ENCODE measurements at regions not wholly inside any gene's neighbourhood (a gene's known extent, or its start where the extent isn't known, plus 50 kb on each side); places are given as distances from the start of the nearest gene placed in this dataset.

DNA sequence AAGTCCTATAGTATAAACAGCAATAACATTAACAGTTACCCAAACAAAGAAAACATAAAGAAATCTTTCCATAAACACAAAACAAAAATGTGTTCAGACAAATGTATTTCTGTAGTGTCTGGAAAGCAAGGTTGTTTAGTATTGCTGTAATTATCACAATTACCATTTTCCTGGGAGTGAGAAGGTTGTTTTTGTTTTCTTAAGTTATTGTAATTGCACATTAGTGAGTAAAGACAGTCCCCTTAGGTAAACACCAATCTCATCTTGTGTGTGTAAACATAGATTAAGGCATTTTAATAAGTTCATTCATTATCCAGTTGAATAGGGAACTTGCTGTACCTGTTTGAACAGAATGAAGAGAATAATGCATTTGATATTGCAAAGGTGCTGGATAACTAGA, 356.9 kb upstream of the ADGRL4 start:
- H3K9me3 Mint-ChIP-seq = peaks cover 3% of the 10 kb centered on the region
- ATAC-seq (no peak), DNase-seq (no peak)
- no peaks in the 10 kb centered on the region for H3K36me3 Mint-ChIP-seq (ENCODE audit: low read depth)
- H3K27ac Mint-ChIP-seq = no peak overlapping the region
- no peaks in the 10 kb centered on the region for H3K4me1 Mint-ChIP-seq
- no peaks in the 10 kb centered on the region for H3K27me3 Mint-ChIP-seq
- no peak overlapping the region for H3K4me3 Mint-ChIP-seq

DNA sequence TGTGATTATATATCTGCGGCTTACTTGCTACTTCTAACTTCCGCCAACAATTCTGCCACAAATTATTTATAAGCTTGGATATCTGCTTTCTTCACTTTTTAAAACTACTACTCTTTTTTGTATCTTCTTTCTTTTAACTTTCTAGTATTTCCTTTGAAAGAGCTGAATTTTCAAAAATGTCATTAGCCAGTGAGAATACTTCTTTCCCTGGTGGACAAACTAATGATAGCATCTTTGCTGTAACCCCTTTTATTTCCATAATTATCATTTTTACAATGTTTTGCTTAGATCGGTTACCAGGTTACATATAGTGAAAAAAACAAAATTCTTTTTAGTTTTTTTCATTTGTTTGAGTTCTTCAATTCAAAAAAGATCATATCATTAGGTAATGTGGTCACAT, 355.9 kb upstream of the ADGRL4 start:
- DNase-seq = no peak
- no peak overlapping the region for H3K4me3 Mint-ChIP-seq
- H3K27me3 Mint-ChIP-seq = no peaks in the 10 kb centered on the region
- no peaks in the 10 kb centered on the region for H3K36me3 Mint-ChIP-seq (ENCODE audit: low read depth)
- H3K4me1 Mint-ChIP-seq = no peaks in the 10 kb centered on the region
- H3K9me3 Mint-ChIP-seq = peaks cover 3% of the 10 kb centered on the region
- H3K27ac Mint-ChIP-seq = no peak overlapping the region
- no peak for ATAC-seq

DNA sequence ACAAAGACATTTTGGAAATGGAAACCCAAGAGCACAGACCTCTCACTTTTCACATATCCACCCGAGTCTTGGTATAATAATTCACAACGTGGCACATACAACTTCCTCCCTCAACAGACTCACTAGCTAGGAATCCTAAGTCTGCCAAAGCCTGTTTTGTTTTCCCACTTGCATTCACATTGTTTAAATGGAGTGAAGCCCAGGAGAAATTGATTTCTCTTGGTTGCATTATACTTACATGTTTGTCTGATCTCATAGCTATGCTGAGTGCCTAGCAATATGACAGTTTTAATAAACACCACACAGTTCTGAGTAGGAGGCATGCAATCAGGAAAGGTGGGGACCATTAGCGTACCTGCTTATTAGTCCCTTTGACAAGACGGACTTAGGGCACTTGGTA, 348.6 kb upstream of the ADGRL4 start:
- ATAC-seq (no peak), DNase-seq (no peak)
- no peaks in the 10 kb centered on the region for H3K36me3 Mint-ChIP-seq (ENCODE audit: low read depth)
- no peaks in the 10 kb centered on the region for H3K9me3 Mint-ChIP-seq
- H3K27me3 Mint-ChIP-seq = no peaks in the 10 kb centered on the region
- H3K27ac Mint-ChIP-seq = no peak overlapping the region
- H3K4me1 Mint-ChIP-seq = no peaks in the 10 kb centered on the region
- no peak overlapping the region for H3K4me3 Mint-ChIP-seq

GRCh38 chr1:79353224-79353623, 346.7 kb upstream of the ADGRL4 start:
- no peak for DNase-seq
- H3K9me3 Mint-ChIP-seq = no peaks in the 10 kb centered on the region

DNA sequence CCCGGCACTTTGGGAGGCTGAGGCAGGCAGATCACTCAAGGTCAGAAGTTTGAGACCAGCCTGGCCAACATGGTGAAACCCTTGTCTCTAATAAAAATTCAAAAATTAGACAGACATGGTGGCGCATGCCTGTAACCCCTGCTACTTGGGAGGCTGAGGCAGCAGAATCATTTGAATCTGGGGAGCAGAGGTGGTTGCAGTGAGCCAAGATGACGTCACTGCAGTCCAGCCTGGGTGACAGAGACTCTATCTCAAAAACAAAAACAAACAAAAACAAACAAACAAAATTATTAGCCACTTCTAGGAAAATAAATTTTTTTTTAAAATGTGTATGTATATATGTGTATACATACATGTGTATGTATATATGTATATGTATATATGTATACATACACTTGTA, 320.3 kb upstream of the ADGRL4 start:
- Mint-ChIP-seq H3K27ac (no peak overlapping the region), H3K4me3 (no peak overlapping the region), H3K9me3 (peaks cover 8% of the 10 kb centered on the region), H3K36me3 (ENCODE audit: low read depth) (no peaks in the 10 kb centered on the region), H3K27me3 (no peaks in the 10 kb centered on the region), H3K4me1 (no peaks in the 10 kb centered on the region)
- DNase-seq (no peak), ATAC-seq (no peak)

More at GRCh38 chr1:79353224-79353623, 346.7 kb upstream of the ADGRL4 start:
- ATAC-seq = no peak
- Mint-ChIP-seq H3K4me1 (no peaks in the 10 kb centered on the region), H3K4me3 (no peak overlapping the region), H3K36me3 (ENCODE audit: low read depth) (no peaks in the 10 kb centered on the region), H3K27me3 (no peaks in the 10 kb centered on the region), H3K27ac (no peak overlapping the region)

DNA sequence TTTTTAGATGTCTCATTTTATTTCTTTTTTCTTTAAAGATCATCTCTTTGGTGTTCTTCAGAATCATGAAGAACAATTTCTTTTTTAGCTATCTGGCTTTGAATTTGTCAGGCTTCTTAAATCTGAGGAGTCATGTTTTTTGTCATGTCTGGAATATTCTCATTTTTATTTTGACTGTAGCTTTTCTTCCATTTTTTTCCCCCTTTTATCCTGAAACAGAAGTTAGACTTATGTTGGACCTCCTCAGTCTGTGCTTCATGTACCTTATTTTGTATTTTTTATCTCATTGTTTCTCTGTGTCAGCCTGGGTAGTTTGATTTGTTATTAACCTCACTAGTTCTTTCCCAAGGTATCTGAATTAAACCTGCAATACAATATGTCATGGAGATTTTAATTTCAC, 319.2 kb upstream of the ADGRL4 start:
- H3K9me3 Mint-ChIP-seq = peaks cover 8% of the 10 kb centered on the region
- no peaks in the 10 kb centered on the region for H3K36me3 Mint-ChIP-seq (ENCODE audit: low read depth)
- H3K27me3 Mint-ChIP-seq = no peaks in the 10 kb centered on the region
- no peaks in the 10 kb centered on the region for H3K4me1 Mint-ChIP-seq
- no peak overlapping the region for H3K4me3 Mint-ChIP-seq
- H3K27ac Mint-ChIP-seq = no peak overlapping the region
- ATAC-seq (no peak), DNase-seq (no peak)

- peaks cover 8% of the 10 kb centered on the region for H3K9me3 Mint-ChIP-seq
- DNase-seq = no peak
- no peaks in the 10 kb centered on the region for H3K27me3 Mint-ChIP-seq
- H3K36me3 Mint-ChIP-seq (ENCODE audit: low read depth) = no peaks in the 10 kb centered on the region
- H3K27ac Mint-ChIP-seq = no peak overlapping the region
- no peaks in the 10 kb centered on the region for H3K4me1 Mint-ChIP-seq
- ATAC-seq = no peak
- no peak overlapping the region for H3K4me3 Mint-ChIP-seq
These were observed 318.6 kb upstream of the ADGRL4 start for GRCh38 chr1:79325126-79325525.

DNA sequence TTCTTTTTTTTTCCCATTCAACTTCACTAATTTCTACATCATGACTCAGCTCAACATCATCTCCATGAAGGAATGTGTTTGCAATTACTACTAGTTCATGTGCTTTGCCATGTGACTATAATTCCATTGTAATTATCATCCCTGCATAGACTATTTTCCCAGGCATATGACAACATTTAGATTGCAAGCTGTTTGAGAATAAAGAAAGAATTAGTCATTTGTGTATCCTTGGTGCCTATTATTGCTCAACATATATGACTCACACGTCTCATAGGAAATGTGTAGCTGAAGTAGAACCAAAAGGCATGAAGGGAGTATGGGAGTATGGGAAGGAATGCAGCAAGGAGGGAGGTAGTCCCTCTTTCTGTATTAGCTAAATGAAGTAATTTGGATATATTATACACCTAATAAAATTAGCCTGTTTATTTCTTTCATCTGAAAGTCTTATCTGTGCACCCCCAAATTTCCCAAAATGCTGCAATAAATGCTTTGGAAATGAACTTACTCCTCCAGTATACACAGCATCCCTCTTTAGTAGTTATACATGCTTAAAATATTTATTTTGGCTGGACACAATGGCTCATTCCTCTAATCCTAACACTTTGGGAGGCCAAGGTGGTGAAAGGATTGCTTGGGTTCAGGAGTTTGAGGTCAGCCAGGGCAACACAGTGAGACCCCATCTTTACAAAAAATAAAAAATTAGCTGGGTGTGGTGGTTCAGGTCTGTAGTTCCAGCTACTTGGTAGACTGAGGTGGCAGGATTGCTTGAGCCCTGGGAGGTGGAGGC, 316.9 kb upstream of the ADGRL4 start:
- H3K9me3 Mint-ChIP-seq = peaks cover 8% of the 10 kb centered on the region
- no peak for ATAC-seq
- no peaks in the 10 kb centered on the region for H3K36me3 Mint-ChIP-seq (ENCODE audit: low read depth)
- no peak overlapping the region for H3K4me3 Mint-ChIP-seq
- no peaks in the 10 kb centered on the region for H3K27me3 Mint-ChIP-seq
- no peak for DNase-seq
- H3K27ac Mint-ChIP-seq = no peak overlapping the region
- H3K4me1 Mint-ChIP-seq = no peaks in the 10 kb centered on the region

GRCh38 chr1:79322511-79323027, 316.0 kb upstream of the ADGRL4 start:
- H3K4me3 Mint-ChIP-seq = no peak overlapping the region
- DNase-seq = no peak
- H3K4me1 Mint-ChIP-seq = no peaks in the 10 kb centered on the region
- no peak for ATAC-seq
- no peaks in the 10 kb centered on the region for H3K27me3 Mint-ChIP-seq
- H3K27ac Mint-ChIP-seq = no peak overlapping the region
- H3K9me3 Mint-ChIP-seq = peaks cover 8% of the 10 kb centered on the region
- no peaks in the 10 kb centered on the region for H3K36me3 Mint-ChIP-seq (ENCODE audit: low read depth)

DNA sequence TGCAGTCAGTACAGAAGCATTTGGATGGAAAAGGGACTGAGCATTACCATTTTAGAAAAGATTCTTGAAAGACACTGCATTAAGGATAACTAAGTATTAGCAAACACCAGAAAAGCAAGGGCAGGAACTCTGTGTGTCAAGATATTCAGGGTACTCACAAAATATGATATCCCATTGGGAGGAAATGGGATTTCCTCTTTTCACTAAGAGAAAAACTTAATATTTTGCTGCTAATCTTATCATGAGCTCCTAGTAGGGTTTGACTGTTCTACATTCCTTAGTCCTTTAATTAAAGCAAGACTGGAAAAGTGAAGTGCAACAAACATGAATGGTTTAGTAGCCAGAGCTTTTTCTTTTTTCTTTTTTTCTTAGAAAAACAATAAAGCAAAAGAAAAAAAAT, 305.9 kb upstream of the ADGRL4 start:
- H3K4me3 Mint-ChIP-seq = no peak overlapping the region
- no peaks in the 10 kb centered on the region for H3K27me3 Mint-ChIP-seq
- DNase-seq (no peak), ATAC-seq (no peak)
- H3K27ac Mint-ChIP-seq = no peak overlapping the region
- no peaks in the 10 kb centered on the region for H3K4me1 Mint-ChIP-seq
- H3K36me3 Mint-ChIP-seq (ENCODE audit: low read depth) = no peaks in the 10 kb centered on the region
- no peaks in the 10 kb centered on the region for H3K9me3 Mint-ChIP-seq

DNA sequence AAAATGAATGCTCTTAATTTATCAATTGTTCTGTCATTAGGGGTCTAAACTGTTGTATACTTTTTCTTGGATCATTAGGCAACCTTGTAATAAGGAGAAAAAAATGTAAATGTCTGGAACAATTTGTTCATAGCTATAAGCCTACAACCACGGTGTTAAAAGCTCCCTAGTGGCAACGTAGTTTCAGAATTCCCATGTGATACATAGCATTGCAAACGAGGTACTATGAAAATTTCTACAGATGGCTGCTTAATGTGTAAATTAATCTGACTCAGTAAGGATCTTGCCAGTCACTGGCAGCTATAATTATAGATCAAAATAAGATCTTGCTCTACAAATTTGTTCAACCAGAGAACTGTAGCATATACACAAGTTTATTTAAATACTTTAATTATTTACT, 304.1 kb upstream of the ADGRL4 start:
- Mint-ChIP-seq H3K9me3 (no peaks in the 10 kb centered on the region), H3K27me3 (no peaks in the 10 kb centered on the region), H3K4me3 (no peak overlapping the region), H3K27ac (no peak overlapping the region), H3K36me3 (ENCODE audit: low read depth) (no peaks in the 10 kb centered on the region), H3K4me1 (no peaks in the 10 kb centered on the region)
- ATAC-seq (no peak), DNase-seq (no peak)

DNA sequence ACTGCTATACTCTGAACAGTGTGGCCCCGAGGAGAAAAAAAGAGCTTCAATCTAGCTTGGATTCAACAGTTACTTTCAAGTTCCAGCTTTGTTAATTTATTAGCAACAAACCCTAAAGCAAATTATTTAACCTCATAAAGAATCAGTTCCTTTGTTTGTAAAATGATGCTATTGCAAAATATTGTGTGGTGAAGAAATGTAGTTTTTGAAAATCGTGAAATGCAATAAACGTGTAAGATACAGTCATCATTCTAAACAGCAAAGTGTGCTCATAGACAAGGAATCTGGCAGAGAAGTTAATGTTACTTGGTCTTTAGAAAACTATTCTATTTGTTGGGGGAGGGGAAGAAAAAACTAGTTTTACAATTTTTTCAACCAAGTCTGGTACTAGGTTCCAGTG, 297.6 kb upstream of the ADGRL4 start:
- no peak for DNase-seq
- Mint-ChIP-seq H3K4me3 (no peak overlapping the region), H3K9me3 (no peaks in the 10 kb centered on the region), H3K4me1 (no peaks in the 10 kb centered on the region), H3K27me3 (no peaks in the 10 kb centered on the region), H3K36me3 (ENCODE audit: low read depth) (no peaks in the 10 kb centered on the region), H3K27ac (no peak overlapping the region)
- ATAC-seq = no peak

GRCh38 chr1:79303040-79303439, 296.5 kb upstream of the ADGRL4 start:
- no peak for ATAC-seq
- no peaks in the 10 kb centered on the region for H3K9me3 Mint-ChIP-seq

GRCh38 chr1:79302380-79302930, 295.9 kb upstream of the ADGRL4 start:
- Mint-ChIP-seq H3K4me1 (no peaks in the 10 kb centered on the region), H3K27ac (no peak overlapping the region), H3K27me3 (no peaks in the 10 kb centered on the region), H3K36me3 (ENCODE audit: low read depth) (no peaks in the 10 kb centered on the region), H3K4me3 (no peak overlapping the region), H3K9me3 (no peaks in the 10 kb centered on the region)
- no peak for ATAC-seq
- DNase-seq = no peak

More at GRCh38 chr1:79303040-79303439, 296.5 kb upstream of the ADGRL4 start:
- Mint-ChIP-seq H3K36me3 (ENCODE audit: low read depth) (no peaks in the 10 kb centered on the region), H3K4me1 (no peaks in the 10 kb centered on the region), H3K27me3 (no peaks in the 10 kb centered on the region), H3K27ac (no peak overlapping the region), H3K4me3 (no peak overlapping the region)
- no peak for DNase-seq

- Mint-ChIP-seq H3K27ac (no peak overlapping the region), H3K36me3 (ENCODE audit: low read depth) (no peaks in the 10 kb centered on the region), H3K4me3 (no peak overlapping the region), H3K4me1 (no peaks in the 10 kb centered on the region), H3K27me3 (no peaks in the 10 kb centered on the region), H3K9me3 (no peaks in the 10 kb centered on the region)
- ATAC-seq = no peak
- DNase-seq = no peak
These were observed 289.4 kb upstream of the ADGRL4 start for GRCh38 chr1:79295967-79296366.
